DND-41 (cell line): ENCODE measurements at regions not wholly inside any gene's neighbourhood (a gene's known extent, or its start where the extent isn't known, plus 50 kb on each side); places are given as distances from the start of the nearest gene placed in this dataset.
A peak's percentile ranks its signal among the peaks of the same experiment; 100 is the strongest.

Experiments
- ATAC-seq: fragments of 200-7000 bp; cut with Tn5 transposase; 3 replicates; pipeline ENCODE4 v1.9.1; 2021; ENCODE audit warnings: low read depth; ENCODE audit not compliant: insufficient read depth
- DNase-seq: peaks from one replicate; pipeline ENCODE4 v3.0.0-alpha.2; 2020
- H2AFZ ChIP-seq: 2 replicates; pipeline ENCODE4 v1.6.0; 2012; ENCODE audit warnings: low read depth, low read length
- H3K27ac ChIP-seq: 2 replicates; pipeline ENCODE4 v1.5.1; 2012; ENCODE audit warnings: low read length, inconsistent platforms
- H3K27me3 ChIP-seq: fragments of 200-600 bp; sonication (generic); 2 replicates; pipeline ENCODE4 v1.6.0; 2012; ENCODE audit warnings: low read length, mild to moderate bottlenecking, inconsistent platforms; ENCODE audit not compliant: insufficient read depth, poor library complexity
- H3K36me3 ChIP-seq: 2 replicates; pipeline ENCODE4 v1.5.1; 2012; ENCODE audit warnings: low read length, inconsistent platforms; ENCODE audit not compliant: insufficient read depth
- H3K4me1 ChIP-seq: 2 replicates; pipeline ENCODE4 v1.5.1; 2012; ENCODE audit warnings: mild to moderate bottlenecking, low read length; ENCODE audit not compliant: insufficient read depth
- H3K4me2 ChIP-seq: 2 replicates; pipeline ENCODE4 v1.6.0; 2012; ENCODE audit warnings: mild to moderate bottlenecking, moderate library complexity, low read length, inconsistent platforms; ENCODE audit not compliant: insufficient read depth
- H3K4me3 ChIP-seq, 2 experiments: fragments of 200-600 bp in 1 of 2; shearing (Covaris generic) in 1 of 2; 2 replicates each; pipeline ENCODE4 v1.5.1; 2012 to 2016; ENCODE audit warnings: inconsistent platforms in 2 of 2, low read length in 2 of 2, mild to moderate bottlenecking in 2 of 2, low read depth in 1 of 2, moderate library complexity in 1 of 2
- H3K79me2 ChIP-seq: 2 replicates; pipeline ENCODE4 v1.6.0; 2012; ENCODE audit warnings: low read length, inconsistent platforms; ENCODE audit not compliant: insufficient read depth
- H3K9ac ChIP-seq: 2 replicates; pipeline ENCODE4 v1.6.0; 2012; ENCODE audit warnings: low read depth, mild to moderate bottlenecking, inconsistent platforms, low read length, moderate library complexity
- H3K9me3 ChIP-seq: 2 replicates; pipeline ENCODE4 v1.5.1; 2012; ENCODE audit warnings: low read length, moderate library complexity, mild to moderate bottlenecking, inconsistent platforms; ENCODE audit not compliant: insufficient read depth, severe bottlenecking
- H4K20me1 ChIP-seq: 2 replicates; pipeline ENCODE4 v1.6.0; 2012; ENCODE audit warnings: low read length; ENCODE audit not compliant: insufficient read depth
- EZH2 ChIP-seq: IDR thresholded peaks from 3 replicates; pipeline ENCODE4 v1.6.1; 2012; ENCODE audit warnings: borderline replicate concordance, low read depth, mild to moderate bottlenecking, moderate library complexity, low read length, inconsistent platforms; ENCODE audit not compliant: severe bottlenecking
- TF ChIP-seq, protein P1 (sequence below): IDR thresholded peaks from 2 replicates; pipeline ENCODE4 v1.5.1; 2012; ENCODE audit warnings: borderline replicate concordance, low read length, moderate library complexity, mild to moderate bottlenecking; ENCODE audit not compliant: poor library complexity, severe bottlenecking; ENCODE audit errors: extremely low read depth

DNA sequence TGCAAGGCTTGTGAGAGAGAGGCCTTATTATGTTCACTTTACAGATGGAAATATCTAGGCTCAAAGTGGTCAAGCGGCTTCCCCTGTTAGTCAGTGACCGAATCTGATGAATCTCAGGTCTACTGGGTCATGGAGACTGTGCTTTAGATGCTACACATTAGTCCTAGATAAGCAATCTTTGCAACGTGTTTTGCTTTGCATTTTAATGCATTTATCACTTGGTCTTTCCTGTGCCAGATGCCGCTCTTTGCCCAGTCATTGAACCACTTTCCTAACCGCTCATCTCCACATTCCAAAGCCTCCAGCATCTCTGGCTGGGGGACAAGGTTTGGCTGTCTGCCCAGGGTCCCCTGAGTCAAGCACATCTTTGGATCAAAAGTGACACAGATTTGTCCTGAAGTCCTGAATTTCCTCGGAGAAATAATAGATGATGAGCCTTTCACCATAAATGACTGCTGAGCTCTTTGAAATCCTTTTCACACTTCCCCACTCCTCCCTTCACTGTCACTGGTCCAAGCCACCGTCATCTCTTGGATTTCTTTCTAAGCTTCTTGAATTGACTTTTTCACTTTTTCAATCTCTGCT is 96.0 kb upstream of the USP24 start:
- H3K4me2 ChIP-seq: no peak overlapping the region
- no peak for TF ChIP-seq EZH2
- TF ChIP-seq, protein P1, sequence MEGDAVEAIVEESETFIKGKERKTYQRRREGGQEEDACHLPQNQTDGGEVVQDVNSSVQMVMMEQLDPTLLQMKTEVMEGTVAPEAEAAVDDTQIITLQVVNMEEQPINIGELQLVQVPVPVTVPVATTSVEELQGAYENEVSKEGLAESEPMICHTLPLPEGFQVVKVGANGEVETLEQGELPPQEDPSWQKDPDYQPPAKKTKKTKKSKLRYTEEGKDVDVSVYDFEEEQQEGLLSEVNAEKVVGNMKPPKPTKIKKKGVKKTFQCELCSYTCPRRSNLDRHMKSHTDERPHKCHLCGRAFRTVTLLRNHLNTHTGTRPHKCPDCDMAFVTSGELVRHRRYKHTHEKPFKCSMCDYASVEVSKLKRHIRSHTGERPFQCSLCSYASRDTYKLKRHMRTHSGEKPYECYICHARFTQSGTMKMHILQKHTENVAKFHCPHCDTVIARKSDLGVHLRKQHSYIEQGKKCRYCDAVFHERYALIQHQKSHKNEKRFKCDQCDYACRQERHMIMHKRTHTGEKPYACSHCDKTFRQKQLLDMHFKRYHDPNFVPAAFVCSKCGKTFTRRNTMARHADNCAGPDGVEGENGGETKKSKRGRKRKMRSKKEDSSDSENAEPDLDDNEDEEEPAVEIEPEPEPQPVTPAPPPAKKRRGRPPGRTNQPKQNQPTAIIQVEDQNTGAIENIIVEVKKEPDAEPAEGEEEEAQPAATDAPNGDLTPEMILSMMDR: no peak
- H3K4me1 ChIP-seq: no peaks in the 10 kb centered on the region
- no peak overlapping the region for H2AFZ ChIP-seq
- no peaks in the 10 kb centered on the region for H3K9me3 ChIP-seq
- no peak overlapping the region for H3K4me3 ChIP-seq
- H3K9ac ChIP-seq: no peak overlapping the region
- DNase-seq (no peak), ATAC-seq (no peak)
- no peak overlapping the region for H3K27ac ChIP-seq
- no peaks in the 10 kb centered on the region for H3K36me3 ChIP-seq
- no peaks in the 10 kb centered on the region for H3K79me2 ChIP-seq
- no peaks in the 10 kb centered on the region for H4K20me1 ChIP-seq
- no peaks in the 10 kb centered on the region for H3K27me3 ChIP-seq

DNA sequence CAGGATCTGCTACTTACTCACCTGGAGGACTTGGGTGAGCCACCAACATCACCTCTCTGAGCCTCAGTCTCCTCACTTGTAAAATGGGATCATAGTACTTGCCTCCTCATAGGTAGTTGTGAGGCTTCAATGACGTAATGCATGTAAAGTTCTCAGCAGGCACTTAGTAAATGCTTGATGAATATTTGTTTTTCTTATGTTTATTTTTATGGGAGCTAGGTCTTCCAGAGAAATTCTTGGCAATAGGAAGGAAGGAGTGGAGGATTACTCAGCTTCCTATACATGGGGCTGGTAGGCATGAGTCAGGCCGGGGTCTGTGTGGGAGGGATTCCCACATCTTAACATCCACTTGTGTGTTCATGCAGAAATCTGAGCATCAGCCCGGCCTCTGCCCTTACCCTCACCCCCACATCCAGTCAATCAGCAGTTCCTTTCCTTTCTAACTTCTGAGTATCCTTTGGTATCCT is 95.4 kb upstream of the USP24 start:
- H3K27me3 ChIP-seq: no peaks in the 10 kb centered on the region
- no peaks in the 10 kb centered on the region for H3K36me3 ChIP-seq
- H3K79me2 ChIP-seq: no peaks in the 10 kb centered on the region
- no peak overlapping the region for H2AFZ ChIP-seq
- H3K4me2 ChIP-seq: no peak overlapping the region
- no peak overlapping the region for H3K4me3 ChIP-seq
- DNase-seq: no peak
- no peak for TF ChIP-seq EZH2
- TF ChIP-seq, protein P1: no peak
- H3K27ac ChIP-seq: no peak overlapping the region
- H3K9ac ChIP-seq: no peak overlapping the region
- no peaks in the 10 kb centered on the region for H3K4me1 ChIP-seq
- no peaks in the 10 kb centered on the region for H3K9me3 ChIP-seq
- H4K20me1 ChIP-seq: no peaks in the 10 kb centered on the region
- ATAC-seq: no peak

DNA sequence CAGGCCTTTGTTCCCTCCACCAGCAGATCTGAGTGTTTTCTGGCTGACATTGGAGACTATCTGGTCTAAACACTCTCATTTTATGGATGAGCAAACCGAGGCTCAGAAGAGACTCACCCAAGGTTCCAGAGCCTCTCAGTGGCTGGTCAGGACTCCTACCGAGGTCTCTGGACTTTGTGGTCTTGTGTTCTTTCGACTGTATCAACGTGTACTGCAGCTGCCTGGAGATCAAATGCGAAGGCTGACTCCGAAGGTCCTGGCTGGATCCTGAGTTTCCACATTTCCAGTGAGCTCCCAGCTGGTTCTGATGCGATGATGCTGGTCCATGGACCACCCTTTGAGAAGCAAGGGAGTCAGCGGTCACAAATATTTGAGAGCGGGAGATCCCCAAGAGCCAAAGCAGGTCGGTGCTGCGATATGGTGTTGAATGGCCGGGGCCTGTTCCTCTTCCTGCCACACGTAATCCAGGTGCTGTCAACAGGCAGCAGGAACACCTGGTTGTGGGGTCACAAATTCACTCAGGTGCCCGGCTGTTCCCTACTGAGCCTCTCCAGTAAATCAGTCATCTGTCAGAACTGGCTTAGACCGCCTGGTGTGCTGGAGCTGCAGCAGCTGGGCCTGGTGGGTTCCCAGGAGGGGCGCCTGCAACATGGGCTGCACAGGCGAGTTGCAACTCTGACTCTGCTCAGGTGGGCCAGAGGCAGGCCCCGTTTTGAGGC is 94.8 kb upstream of the USP24 start:
- Histone ChIP-seq H3K4me3 (no peak overlapping the region), H3K36me3 (no peaks in the 10 kb centered on the region), H3K4me1 (no peaks in the 10 kb centered on the region), H3K4me2 (no peak overlapping the region), H3K9me3 (no peaks in the 10 kb centered on the region), H3K9ac (no peak overlapping the region), H3K27me3 (no peaks in the 10 kb centered on the region), H2AFZ (no peak overlapping the region), H3K79me2 (no peaks in the 10 kb centered on the region), H4K20me1 (no peaks in the 10 kb centered on the region), H3K27ac (no peak overlapping the region)
- no peak for DNase-seq
- TF ChIP-seq, protein P1: no peak
- TF ChIP-seq EZH2: no peak
- 0 out of 3 replicates have a peak, but pooled peaks have one; percentile 24 for ATAC-seq
